ENCODE measurements at regions not wholly inside any gene's neighbourhood (a gene's known extent, or its start where the extent isn't known, plus 50 kb on each side); places are given as distances from the start of the nearest gene placed in this dataset.

DNA sequence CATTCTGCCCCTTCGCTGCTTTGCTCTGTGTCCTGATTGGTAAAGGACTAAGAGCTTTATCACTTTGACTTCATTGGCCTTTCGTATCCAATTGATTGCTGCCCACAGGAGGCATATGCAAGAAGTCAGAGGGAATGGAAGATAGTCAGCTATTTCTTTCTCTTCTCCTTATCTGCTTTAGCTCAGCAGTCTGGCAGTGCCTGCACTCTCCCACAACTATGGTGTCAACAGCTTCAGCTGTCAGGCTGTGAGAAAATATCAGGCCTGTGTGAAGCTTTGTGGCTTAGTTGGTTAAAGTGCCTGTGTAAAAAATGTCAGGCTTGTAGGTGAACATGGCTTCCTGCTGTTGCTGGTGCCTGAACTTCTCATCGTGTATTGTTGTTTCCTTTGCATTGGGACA, 243.0 kb downstream of the PCDH17 start:
- Histone ChIP-seq H3K4me1 (ENCODE audit: control insufficient read depth, insufficient read depth, low read length) (no peaks in the 10 kb centered on the region), H3K27ac (ENCODE audit: extremely low read depth, low read depth, low read length) (no peak overlapping the region), H3K4me3 (ENCODE audit: low read depth, low read length) (no peak overlapping the region), H3K36me3 (ENCODE audit: control insufficient read depth in 2 of 2, insufficient read depth in 1 of 2, low read length in 2 of 2) (no peaks in the 10 kb centered on the region), H3K9me3 (ENCODE audit: control insufficient read depth, insufficient read depth, low read depth, low read length) (no peaks in the 10 kb centered on the region)
- TF ChIP-seq, protein P1, sequence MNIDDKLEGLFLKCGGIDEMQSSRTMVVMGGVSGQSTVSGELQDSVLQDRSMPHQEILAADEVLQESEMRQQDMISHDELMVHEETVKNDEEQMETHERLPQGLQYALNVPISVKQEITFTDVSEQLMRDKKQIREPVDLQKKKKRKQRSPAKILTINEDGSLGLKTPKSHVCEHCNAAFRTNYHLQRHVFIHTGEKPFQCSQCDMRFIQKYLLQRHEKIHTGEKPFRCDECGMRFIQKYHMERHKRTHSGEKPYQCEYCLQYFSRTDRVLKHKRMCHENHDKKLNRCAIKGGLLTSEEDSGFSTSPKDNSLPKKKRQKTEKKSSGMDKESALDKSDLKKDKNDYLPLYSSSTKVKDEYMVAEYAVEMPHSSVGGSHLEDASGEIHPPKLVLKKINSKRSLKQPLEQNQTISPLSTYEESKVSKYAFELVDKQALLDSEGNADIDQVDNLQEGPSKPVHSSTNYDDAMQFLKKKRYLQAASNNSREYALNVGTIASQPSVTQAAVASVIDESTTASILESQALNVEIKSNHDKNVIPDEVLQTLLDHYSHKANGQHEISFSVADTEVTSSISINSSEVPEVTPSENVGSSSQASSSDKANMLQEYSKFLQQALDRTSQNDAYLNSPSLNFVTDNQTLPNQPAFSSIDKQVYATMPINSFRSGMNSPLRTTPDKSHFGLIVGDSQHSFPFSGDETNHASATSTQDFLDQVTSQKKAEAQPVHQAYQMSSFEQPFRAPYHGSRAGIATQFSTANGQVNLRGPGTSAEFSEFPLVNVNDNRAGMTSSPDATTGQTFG (tag by site-specific recombination; IDR thresholded peaks at IDR 0.05; ENCODE audit: borderline replicate concordance), result no peak
- TF ChIP-seq, protein P2, sequence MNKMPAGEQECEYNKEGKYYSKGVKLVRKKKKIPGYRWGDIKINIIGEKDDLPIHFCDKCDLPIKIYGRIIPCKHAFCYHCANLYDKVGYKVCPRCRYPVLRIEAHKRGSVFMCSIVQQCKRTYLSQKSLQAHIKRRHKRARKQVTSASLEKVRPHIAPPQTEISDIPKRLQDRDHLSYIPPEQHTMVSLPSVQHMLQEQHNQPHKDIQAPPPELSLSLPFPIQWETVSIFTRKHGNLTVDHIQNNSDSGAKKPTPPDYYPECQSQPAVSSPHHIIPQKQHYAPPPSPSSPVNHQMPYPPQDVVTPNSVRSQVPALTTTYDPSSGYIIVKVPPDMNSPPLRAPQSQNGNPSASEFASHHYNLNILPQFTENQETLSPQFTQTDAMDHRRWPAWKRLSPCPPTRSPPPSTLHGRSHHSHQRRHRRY (tag by site-specific recombination; IDR thresholded peaks at IDR 0.05), result no peak
- TF ChIP-seq, protein P3, sequence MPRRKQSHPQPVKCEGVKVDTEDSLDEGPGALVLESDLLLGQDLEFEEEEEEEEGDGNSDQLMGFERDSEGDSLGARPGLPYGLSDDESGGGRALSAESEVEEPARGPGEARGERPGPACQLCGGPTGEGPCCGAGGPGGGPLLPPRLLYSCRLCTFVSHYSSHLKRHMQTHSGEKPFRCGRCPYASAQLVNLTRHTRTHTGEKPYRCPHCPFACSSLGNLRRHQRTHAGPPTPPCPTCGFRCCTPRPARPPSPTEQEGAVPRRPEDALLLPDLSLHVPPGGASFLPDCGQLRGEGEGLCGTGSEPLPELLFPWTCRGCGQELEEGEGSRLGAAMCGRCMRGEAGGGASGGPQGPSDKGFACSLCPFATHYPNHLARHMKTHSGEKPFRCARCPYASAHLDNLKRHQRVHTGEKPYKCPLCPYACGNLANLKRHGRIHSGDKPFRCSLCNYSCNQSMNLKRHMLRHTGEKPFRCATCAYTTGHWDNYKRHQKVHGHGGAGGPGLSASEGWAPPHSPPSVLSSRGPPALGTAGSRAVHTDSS (tag by site-specific recombination; IDR thresholded peaks at IDR 0.05), result no peak
- TF ChIP-seq, protein P4, sequence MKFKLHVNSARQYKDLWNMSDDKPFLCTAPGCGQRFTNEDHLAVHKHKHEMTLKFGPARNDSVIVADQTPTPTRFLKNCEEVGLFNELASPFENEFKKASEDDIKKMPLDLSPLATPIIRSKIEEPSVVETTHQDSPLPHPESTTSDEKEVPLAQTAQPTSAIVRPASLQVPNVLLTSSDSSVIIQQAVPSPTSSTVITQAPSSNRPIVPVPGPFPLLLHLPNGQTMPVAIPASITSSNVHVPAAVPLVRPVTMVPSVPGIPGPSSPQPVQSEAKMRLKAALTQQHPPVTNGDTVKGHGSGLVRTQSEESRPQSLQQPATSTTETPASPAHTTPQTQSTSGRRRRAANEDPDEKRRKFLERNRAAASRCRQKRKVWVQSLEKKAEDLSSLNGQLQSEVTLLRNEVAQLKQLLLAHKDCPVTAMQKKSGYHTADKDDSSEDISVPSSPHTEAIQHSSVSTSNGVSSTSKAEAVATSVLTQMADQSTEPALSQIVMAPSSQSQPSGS (tag by site-specific recombination; IDR thresholded peaks at IDR 0.05; ENCODE audit: low read depth), result no peak
- no peak for TF ChIP-seq HOXA7 (CRISPR knock-in tag; IDR thresholded peaks at IDR 0.05; ENCODE audit: borderline replicate concordance)
- no peak for TF ChIP-seq ZNF311 (tag by site-specific recombination; IDR thresholded peaks at IDR 0.05; ENCODE audit: borderline replicate concordance)
- TF ChIP-seq ZNF707 (tag by site-specific recombination; IDR thresholded peaks at IDR 0.05), result no peak
- TF ChIP-seq ZNF585B (tag by site-specific recombination; IDR thresholded peaks at IDR 0.05), result no peak
- TF ChIP-seq, protein P5, sequence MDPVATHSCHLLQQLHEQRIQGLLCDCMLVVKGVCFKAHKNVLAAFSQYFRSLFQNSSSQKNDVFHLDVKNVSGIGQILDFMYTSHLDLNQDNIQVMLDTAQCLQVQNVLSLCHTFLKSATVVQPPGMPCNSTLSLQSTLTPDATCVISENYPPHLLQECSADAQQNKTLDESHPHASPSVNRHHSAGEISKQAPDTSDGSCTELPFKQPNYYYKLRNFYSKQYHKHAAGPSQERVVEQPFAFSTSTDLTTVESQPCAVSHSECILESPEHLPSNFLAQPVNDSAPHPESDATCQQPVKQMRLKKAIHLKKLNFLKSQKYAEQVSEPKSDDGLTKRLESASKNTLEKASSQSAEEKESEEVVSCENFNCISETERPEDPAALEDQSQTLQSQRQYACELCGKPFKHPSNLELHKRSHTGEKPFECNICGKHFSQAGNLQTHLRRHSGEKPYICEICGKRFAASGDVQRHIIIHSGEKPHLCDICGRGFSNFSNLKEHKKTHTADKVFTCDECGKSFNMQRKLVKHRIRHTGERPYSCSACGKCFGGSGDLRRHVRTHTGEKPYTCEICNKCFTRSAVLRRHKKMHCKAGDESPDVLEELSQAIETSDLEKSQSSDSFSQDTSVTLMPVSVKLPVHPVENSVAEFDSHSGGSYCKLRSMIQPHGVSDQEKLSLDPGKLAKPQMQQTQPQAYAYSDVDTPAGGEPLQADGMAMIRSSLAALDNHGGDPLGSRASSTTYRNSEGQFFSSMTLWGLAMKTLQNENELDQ (tag by site-specific recombination; IDR thresholded peaks at IDR 0.05; ENCODE audit: low read depth), result no peak
- no peak for TF ChIP-seq ZNF473 (tag by site-specific recombination; IDR thresholded peaks at IDR 0.05)
- no peak for TF ChIP-seq ZNF214 (tag by site-specific recombination; IDR thresholded peaks at IDR 0.05; ENCODE audit: borderline replicate concordance)
- TF ChIP-seq, protein P6, sequence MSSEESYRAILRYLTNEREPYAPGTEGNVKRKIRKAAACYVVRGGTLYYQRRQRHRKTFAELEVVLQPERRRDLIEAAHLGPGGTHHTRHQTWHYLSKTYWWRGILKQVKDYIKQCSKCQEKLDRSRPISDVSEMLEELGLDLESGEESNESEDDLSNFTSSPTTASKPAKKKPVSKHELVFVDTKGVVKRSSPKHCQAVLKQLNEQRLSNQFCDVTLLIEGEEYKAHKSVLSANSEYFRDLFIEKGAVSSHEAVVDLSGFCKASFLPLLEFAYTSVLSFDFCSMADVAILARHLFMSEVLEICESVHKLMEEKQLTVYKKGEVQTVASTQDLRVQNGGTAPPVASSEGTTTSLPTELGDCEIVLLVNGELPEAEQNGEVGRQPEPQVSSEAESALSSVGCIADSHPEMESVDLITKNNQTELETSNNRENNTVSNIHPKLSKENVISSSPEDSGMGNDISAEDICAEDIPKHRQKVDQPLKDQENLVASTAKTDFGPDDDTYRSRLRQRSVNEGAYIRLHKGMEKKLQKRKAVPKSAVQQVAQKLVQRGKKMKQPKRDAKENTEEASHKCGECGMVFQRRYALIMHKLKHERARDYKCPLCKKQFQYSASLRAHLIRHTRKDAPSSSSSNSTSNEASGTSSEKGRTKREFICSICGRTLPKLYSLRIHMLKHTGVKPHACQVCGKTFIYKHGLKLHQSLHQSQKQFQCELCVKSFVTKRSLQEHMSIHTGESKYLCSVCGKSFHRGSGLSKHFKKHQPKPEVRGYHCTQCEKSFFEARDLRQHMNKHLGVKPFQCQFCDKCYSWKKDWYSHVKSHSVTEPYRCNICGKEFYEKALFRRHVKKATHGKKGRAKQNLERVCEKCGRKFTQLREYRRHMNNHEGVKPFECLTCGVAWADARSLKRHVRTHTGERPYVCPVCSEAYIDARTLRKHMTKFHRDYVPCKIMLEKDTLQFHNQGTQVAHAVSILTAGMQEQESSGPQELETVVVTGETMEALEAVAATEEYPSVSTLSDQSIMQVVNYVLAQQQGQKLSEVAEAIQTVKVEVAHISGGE (tag by site-specific recombination; conservative IDR thresholded peaks at IDR 0.05; ENCODE audit: low read depth), result no peak
- TF ChIP-seq, protein P7, sequence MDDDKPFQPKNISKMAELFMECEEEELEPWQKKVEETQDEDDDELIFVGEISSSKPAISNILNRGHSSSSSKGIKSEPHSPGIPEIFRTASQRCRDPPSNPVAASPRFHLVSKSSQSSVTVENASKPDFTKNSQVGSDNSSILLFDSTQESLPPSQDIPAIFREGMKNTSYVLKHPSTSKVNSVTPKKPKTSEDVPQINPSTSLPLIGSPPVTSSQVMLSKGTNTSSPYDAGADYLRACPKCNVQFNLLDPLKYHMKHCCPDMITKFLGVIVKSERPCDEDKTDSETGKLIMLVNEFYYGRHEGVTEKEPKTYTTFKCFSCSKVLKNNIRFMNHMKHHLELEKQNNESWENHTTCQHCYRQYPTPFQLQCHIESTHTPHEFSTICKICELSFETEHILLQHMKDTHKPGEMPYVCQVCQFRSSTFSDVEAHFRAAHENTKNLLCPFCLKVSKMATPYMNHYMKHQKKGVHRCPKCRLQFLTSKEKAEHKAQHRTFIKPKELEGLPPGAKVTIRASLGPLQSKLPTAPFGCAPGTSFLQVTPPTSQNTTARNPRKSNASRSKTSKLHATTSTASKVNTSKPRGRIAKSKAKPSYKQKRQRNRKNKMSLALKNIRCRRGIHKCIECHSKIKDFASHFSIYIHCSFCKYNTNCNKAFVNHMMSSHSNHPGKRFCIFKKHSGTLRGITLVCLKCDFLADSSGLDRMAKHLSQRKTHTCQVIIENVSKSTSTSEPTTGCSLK (tag by site-specific recombination; IDR thresholded peaks at IDR 0.05), result no peak
- ChIA-PET CTCF (no interaction called here), POLR2A (no interaction called here)

All from HEK293 (cell line).